ENCODE measurements at regions not wholly inside any gene's neighbourhood (a gene's known extent, or its start where the extent isn't known, plus 50 kb on each side); places are given as distances from the start of the nearest gene placed in this dataset. TPM values are rescaled to one million over a fixed set of nuclear protein-coding genes. Genes with fewer than 3 reads are reported as not detected.

GRCh38 chr22:25508761-25509321 is 55.6 kb upstream of the GRK3 start:
- Mint-ChIP-seq H3K9me3 (ENCODE audit: low read depth) (no peaks in the 10 kb centered on the region), H3K27ac (ENCODE audit: unreplicated experiment) (no peak overlapping the region), H3K36me3 (ENCODE audit: low read depth) (peaks cover 17% of the 10 kb centered on the region), H3K27me3 (ENCODE audit: low read depth) (no peaks in the 10 kb centered on the region), H3K4me3 (ENCODE audit: unreplicated experiment) (no peak overlapping the region), H3K4me1 (ENCODE audit: low read depth) (no peaks in the 10 kb centered on the region)
- TF ChIP-seq CTCF (IDR thresholded peaks at IDR 0.05): no peak
- DNase-seq (ENCODE audit: low spot score): no peak

GRCh38 chr22:25509374-25509791 is 55.1 kb upstream of the GRK3 start:
- Mint-ChIP-seq H3K4me3 (ENCODE audit: unreplicated experiment) (no peak overlapping the region), H3K27me3 (ENCODE audit: low read depth) (no peaks in the 10 kb centered on the region), H3K4me1 (ENCODE audit: low read depth) (no peaks in the 10 kb centered on the region), H3K36me3 (ENCODE audit: low read depth) (peaks cover 17% of the 10 kb centered on the region), H3K9me3 (ENCODE audit: low read depth) (no peaks in the 10 kb centered on the region), H3K27ac (ENCODE audit: unreplicated experiment) (no peak overlapping the region)
- no peak for TF ChIP-seq CTCF (IDR thresholded peaks at IDR 0.05)
- DNase-seq (ENCODE audit: low spot score): no peak

GRCh38 chr22:25510876-25511275 is 53.6 kb upstream of the GRK3 start:
- no peak overlapping the region for H3K4me3 Mint-ChIP-seq (ENCODE audit: unreplicated experiment)
- no peaks in the 10 kb centered on the region for H3K9me3 Mint-ChIP-seq (ENCODE audit: low read depth)
- no peak for DNase-seq (ENCODE audit: low spot score)
- peaks cover 17% of the 10 kb centered on the region for H3K36me3 Mint-ChIP-seq (ENCODE audit: low read depth)
- no peaks in the 10 kb centered on the region for H3K27me3 Mint-ChIP-seq (ENCODE audit: low read depth)
- TF ChIP-seq CTCF (IDR thresholded peaks at IDR 0.05): no peak
- no peak overlapping the region for H3K27ac Mint-ChIP-seq (ENCODE audit: unreplicated experiment)
- no peaks in the 10 kb centered on the region for H3K4me1 Mint-ChIP-seq (ENCODE audit: low read depth)

GRCh38 chr22:25511725-25512124 is 52.8 kb upstream of the GRK3 start:
- no peaks in the 10 kb centered on the region for H3K4me1 Mint-ChIP-seq (ENCODE audit: low read depth)

GRCh38 chr22:25514436-25515180 is 49.9 kb upstream of the GRK3 start:
- no peak overlapping the region for H3K27ac Mint-ChIP-seq (ENCODE audit: unreplicated experiment)
- no peak overlapping the region for H3K4me3 Mint-ChIP-seq (ENCODE audit: unreplicated experiment)
- H3K36me3 Mint-ChIP-seq (ENCODE audit: low read depth): peaks cover 17% of the 10 kb centered on the region
- TF ChIP-seq CTCF (IDR thresholded peaks at IDR 0.05): no peak
- H3K9me3 Mint-ChIP-seq (ENCODE audit: low read depth): no peaks in the 10 kb centered on the region
- no peaks in the 10 kb centered on the region for H3K27me3 Mint-ChIP-seq (ENCODE audit: low read depth)
- DNase-seq (ENCODE audit: low spot score): no peak
- no peaks in the 10 kb centered on the region for H3K4me1 Mint-ChIP-seq (ENCODE audit: low read depth)

More at GRCh38 chr22:25511725-25512124, 52.8 kb upstream of the GRK3 start:
- no peak for TF ChIP-seq CTCF (IDR thresholded peaks at IDR 0.05)
- H3K4me3 Mint-ChIP-seq (ENCODE audit: unreplicated experiment): no peak overlapping the region
- no peak overlapping the region for H3K27ac Mint-ChIP-seq (ENCODE audit: unreplicated experiment)
- no peaks in the 10 kb centered on the region for H3K9me3 Mint-ChIP-seq (ENCODE audit: low read depth)
- H3K27me3 Mint-ChIP-seq (ENCODE audit: low read depth): no peaks in the 10 kb centered on the region
- H3K36me3 Mint-ChIP-seq (ENCODE audit: low read depth): peaks cover 17% of the 10 kb centered on the region
- DNase-seq (ENCODE audit: low spot score): no peak

Small RNAs in the stretch of these regions (microRNA-seq; reads per million reads assigned to microRNA genes)
- not detected for gene MIR6817 (ENCODE audit: borderline number of aligned reads)

Data from chondrocyte (in vitro differentiated cells).